ENCODE measurements at regions not wholly inside any gene's neighbourhood (a gene's known extent, or its start where the extent isn't known, plus 50 kb on each side); places are given as distances from the start of the nearest gene placed in this dataset.

- TF ChIP-seq EZH2 (IDR thresholded peaks at IDR 0.05; ENCODE audit: low read length, missing control alignments), result no peak
- TF ChIP-seq, protein P1, sequence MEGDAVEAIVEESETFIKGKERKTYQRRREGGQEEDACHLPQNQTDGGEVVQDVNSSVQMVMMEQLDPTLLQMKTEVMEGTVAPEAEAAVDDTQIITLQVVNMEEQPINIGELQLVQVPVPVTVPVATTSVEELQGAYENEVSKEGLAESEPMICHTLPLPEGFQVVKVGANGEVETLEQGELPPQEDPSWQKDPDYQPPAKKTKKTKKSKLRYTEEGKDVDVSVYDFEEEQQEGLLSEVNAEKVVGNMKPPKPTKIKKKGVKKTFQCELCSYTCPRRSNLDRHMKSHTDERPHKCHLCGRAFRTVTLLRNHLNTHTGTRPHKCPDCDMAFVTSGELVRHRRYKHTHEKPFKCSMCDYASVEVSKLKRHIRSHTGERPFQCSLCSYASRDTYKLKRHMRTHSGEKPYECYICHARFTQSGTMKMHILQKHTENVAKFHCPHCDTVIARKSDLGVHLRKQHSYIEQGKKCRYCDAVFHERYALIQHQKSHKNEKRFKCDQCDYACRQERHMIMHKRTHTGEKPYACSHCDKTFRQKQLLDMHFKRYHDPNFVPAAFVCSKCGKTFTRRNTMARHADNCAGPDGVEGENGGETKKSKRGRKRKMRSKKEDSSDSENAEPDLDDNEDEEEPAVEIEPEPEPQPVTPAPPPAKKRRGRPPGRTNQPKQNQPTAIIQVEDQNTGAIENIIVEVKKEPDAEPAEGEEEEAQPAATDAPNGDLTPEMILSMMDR (conservative IDR thresholded peaks at IDR 0.05 in 1 of 2, IDR thresholded peaks at IDR 0.05 in 1 of 2; ENCODE audit: low read depth in 1 of 2, low read length in 2 of 2), result no peak
These were observed 199.5 kb downstream of the RTP5 start for GRCh38 chr2:242069018-242069417.

Data from fibroblast of lung (primary cell).